ENCODE measurements at regions not wholly inside any gene's neighbourhood (a gene's known extent, or its start where the extent isn't known, plus 50 kb on each side); places are given as distances from the start of the nearest gene placed in this dataset.

DNA sequence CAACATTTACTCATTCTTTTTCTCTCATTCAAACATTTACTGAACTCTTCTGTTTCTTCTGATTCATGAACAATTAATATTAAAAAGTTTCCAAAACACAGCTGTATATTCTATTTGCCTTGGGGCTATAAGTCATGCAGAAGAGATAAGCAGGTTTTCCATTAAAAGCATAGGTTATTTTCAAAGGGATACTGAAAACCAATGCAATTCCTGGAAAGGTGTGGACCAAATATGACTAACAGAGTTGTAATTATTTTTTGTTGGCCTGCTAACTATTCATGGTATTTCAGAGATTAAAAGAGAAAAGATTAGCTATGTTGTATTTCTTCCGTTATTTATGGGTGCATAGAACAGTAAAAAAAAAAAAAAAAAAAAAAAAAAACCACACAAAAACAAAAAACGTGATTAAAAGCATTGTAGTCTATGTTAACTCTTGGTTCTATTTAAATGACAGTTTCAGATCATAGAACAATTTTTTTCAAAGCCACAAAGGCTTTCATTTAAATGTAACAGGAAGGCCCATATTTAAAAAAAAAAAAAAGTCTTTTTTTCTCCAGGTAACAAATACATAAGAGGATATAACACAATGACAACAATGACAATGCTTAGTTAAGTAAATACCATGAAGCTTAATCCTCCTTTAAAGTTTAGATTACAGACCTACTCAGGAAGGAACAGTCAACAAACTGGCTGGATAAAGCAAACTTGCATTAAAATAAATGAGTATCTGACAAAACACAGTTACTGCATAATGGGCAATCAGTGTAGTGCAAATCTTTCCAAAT is 1042.9 kb downstream of the GATA3 start:
- Histone ChIP-seq H3K9me3 (ENCODE audit: insufficient read depth, low read depth, low read length) (no peaks in the 10 kb centered on the region), H3K36me3 (ENCODE audit: insufficient read depth, low read length) (no peaks in the 10 kb centered on the region), H3K27me3 (ENCODE audit: insufficient read depth, low read length) (no peaks in the 10 kb centered on the region), H3K4me3 (ENCODE audit: insufficient read depth, low read depth, low read length) (no peak overlapping the region), H3K9ac (ENCODE audit: low read length) (no peak overlapping the region), H2AFZ (ENCODE audit: low read depth, low read length) (no peak overlapping the region), H3K4me2 (ENCODE audit: low read length) (no peak overlapping the region), H4K20me1 (ENCODE audit: insufficient read depth, low read length) (no peaks in the 10 kb centered on the region), H3K4me1 (ENCODE audit: insufficient read depth, low read length) (no peaks in the 10 kb centered on the region), H3K27ac (ENCODE audit: low read depth, low read length) (no peak overlapping the region), H3K79me2 (ENCODE audit: insufficient read depth, low read length) (no peaks in the 10 kb centered on the region)
- no peak overlapping the region for H3K4me3 Mint-ChIP-seq (ENCODE audit: unreplicated experiment)
- H3K9me3 Mint-ChIP-seq (ENCODE audit: unreplicated experiment): peaks cover 3% of the 10 kb centered on the region
- no peak overlapping the region for H3K27ac Mint-ChIP-seq (ENCODE audit: unreplicated experiment)
- no peaks in the 10 kb centered on the region for H3K4me1 Mint-ChIP-seq (ENCODE audit: low read depth, unreplicated experiment)
- no peak for FAIRE-seq
- peak; percentile 1 for DNase-seq (ENCODE audit: low read depth)
- no peak for TF ChIP-seq CTCF (IDR thresholded peaks at IDR 0.05; ENCODE audit: insufficient read depth, low read depth, low read length)
- TF ChIP-seq EZH2 (IDR thresholded peaks at IDR 0.05; ENCODE audit: insufficient read depth, low read length): no peak
- H3K27me3 Mint-ChIP-seq (ENCODE audit: low read depth, unreplicated experiment): peaks cover 23% of the 10 kb centered on the region
- no peaks in the 10 kb centered on the region for H3K36me3 Mint-ChIP-seq (ENCODE audit: low read depth, unreplicated experiment)

GRCh38 chr10:9097991-9098306 is 1043.5 kb downstream of the GATA3 start:
- H3K4me3 ChIP-seq (ENCODE audit: insufficient read depth, low read depth, low read length): no peak overlapping the region
- no peak overlapping the region for H3K4me2 ChIP-seq (ENCODE audit: low read length)
- H2AFZ ChIP-seq (ENCODE audit: low read depth, low read length): no peak overlapping the region
- Mint-ChIP-seq H3K4me3 (ENCODE audit: unreplicated experiment) (no peak overlapping the region), H3K9me3 (ENCODE audit: unreplicated experiment) (peaks cover 3% of the 10 kb centered on the region), H3K27me3 (ENCODE audit: low read depth, unreplicated experiment) (peaks cover 22% of the 10 kb centered on the region), H3K27ac (ENCODE audit: unreplicated experiment) (no peak overlapping the region), H3K4me1 (ENCODE audit: low read depth, unreplicated experiment) (no peaks in the 10 kb centered on the region), H3K36me3 (ENCODE audit: low read depth, unreplicated experiment) (no peaks in the 10 kb centered on the region)
- H3K79me2 ChIP-seq (ENCODE audit: insufficient read depth, low read length): no peaks in the 10 kb centered on the region
- H3K9me3 ChIP-seq (ENCODE audit: insufficient read depth, low read depth, low read length): no peaks in the 10 kb centered on the region
- H3K27me3 ChIP-seq (ENCODE audit: insufficient read depth, low read length): no peaks in the 10 kb centered on the region
- FAIRE-seq: no peak
- H3K9ac ChIP-seq (ENCODE audit: low read length): no peak overlapping the region
- no peaks in the 10 kb centered on the region for H4K20me1 ChIP-seq (ENCODE audit: insufficient read depth, low read length)
- TF ChIP-seq CTCF (IDR thresholded peaks at IDR 0.05; ENCODE audit: insufficient read depth, low read depth, low read length): no peak
- TF ChIP-seq EZH2 (IDR thresholded peaks at IDR 0.05; ENCODE audit: insufficient read depth, low read length): no peak
- DNase-seq (ENCODE audit: low read depth): no peak
- H3K27ac ChIP-seq (ENCODE audit: low read depth, low read length): no peak overlapping the region
- H3K36me3 ChIP-seq (ENCODE audit: insufficient read depth, low read length): no peaks in the 10 kb centered on the region
- H3K4me1 ChIP-seq (ENCODE audit: insufficient read depth, low read length): no peaks in the 10 kb centered on the region

DNA sequence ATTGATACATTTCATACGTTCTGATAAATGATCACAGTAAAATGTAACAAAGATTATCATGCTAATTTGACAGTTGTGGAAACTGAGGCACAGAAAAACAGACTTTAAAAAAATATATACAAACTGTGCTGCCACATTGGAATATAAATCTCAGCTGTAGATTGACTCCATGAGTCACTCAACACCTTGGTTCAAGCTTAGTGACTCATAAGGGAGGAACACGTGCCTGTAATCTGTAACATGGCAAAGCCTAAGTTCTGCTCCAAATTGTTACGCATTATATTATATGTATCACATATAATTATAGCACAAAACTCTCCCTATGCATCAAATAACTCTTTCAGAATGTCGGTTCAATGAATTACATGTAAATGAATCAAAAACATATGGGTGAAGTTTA is 1047.5 kb downstream of the GATA3 start:
- H3K36me3 Mint-ChIP-seq (ENCODE audit: low read depth, unreplicated experiment): no peaks in the 10 kb centered on the region
- Histone ChIP-seq H3K27me3 (ENCODE audit: insufficient read depth, low read length) (no peaks in the 10 kb centered on the region), H3K4me3 (ENCODE audit: insufficient read depth, low read depth, low read length) (no peak overlapping the region)

More for the DNA sequence above, 1047.5 kb downstream of the GATA3 start:
- no peak overlapping the region for H3K4me3 Mint-ChIP-seq (ENCODE audit: unreplicated experiment)
- Histone ChIP-seq H2AFZ (ENCODE audit: low read depth, low read length) (no peak overlapping the region), H3K4me2 (ENCODE audit: low read length) (no peak overlapping the region), H4K20me1 (ENCODE audit: insufficient read depth, low read length) (no peaks in the 10 kb centered on the region), H3K27ac (ENCODE audit: low read depth, low read length) (no peak overlapping the region), H3K9me3 (ENCODE audit: insufficient read depth, low read depth, low read length) (no peaks in the 10 kb centered on the region), H3K9ac (ENCODE audit: low read length) (no peak overlapping the region), H3K4me1 (ENCODE audit: insufficient read depth, low read length) (no peaks in the 10 kb centered on the region), H3K79me2 (ENCODE audit: insufficient read depth, low read length) (no peaks in the 10 kb centered on the region), H3K36me3 (ENCODE audit: insufficient read depth, low read length) (no peaks in the 10 kb centered on the region)
- peaks cover 4% of the 10 kb centered on the region for H3K4me1 Mint-ChIP-seq (ENCODE audit: low read depth, unreplicated experiment)
- peaks cover 11% of the 10 kb centered on the region for H3K27me3 Mint-ChIP-seq (ENCODE audit: low read depth, unreplicated experiment)
- DNase-seq (ENCODE audit: low read depth) (no peak), FAIRE-seq (no peak)
- TF ChIP-seq CTCF (IDR thresholded peaks at IDR 0.05; ENCODE audit: insufficient read depth, low read depth, low read length) (no peak), EZH2 (IDR thresholded peaks at IDR 0.05; ENCODE audit: insufficient read depth, low read length) (no peak)
- no peaks in the 10 kb centered on the region for H3K9me3 Mint-ChIP-seq (ENCODE audit: unreplicated experiment)
- H3K27ac Mint-ChIP-seq (ENCODE audit: unreplicated experiment): no peak overlapping the region
